Activated T-cell treated with anti-CD3 and anti-CD28 coated beads, Interleukin-2, amount 50 U/mL, for 4 hours (primary cell): ENCODE measurements at regions not wholly inside any gene's neighbourhood (a gene's known extent, or its start where the extent isn't known, plus 50 kb on each side); places are given as distances from the start of the nearest gene placed in this dataset.
"Not testable (repeated sequence)": the region's sequence is repeated elsewhere in the genome, so short reads cannot be mapped to it uniquely, and the experiment has no call there.

Experiments
- ATAC-seq, 2 donors: fragments of 200-7000 bp; cut with Tn5 transposase; one replicate each; pipeline ENCODE4 v1.10.0; 2021
- DNase-seq: peaks from one replicate; pipeline ENCODE4 v3.0.0-alpha.2; 2020
- H3K27me3 Mint-ChIP-seq: one replicate; pipeline ENCODE4 v1.8.0; 2021; ENCODE audit warnings: low read depth, mixed read lengths
- H3K36me3 Mint-ChIP-seq: one replicate; pipeline ENCODE4 v1.8.0; 2022; ENCODE audit warnings: mixed read lengths; ENCODE audit not compliant: insufficient read depth
- H3K4me1 Mint-ChIP-seq: one replicate; pipeline ENCODE4 v1.8.0; 2021; ENCODE audit warnings: low read depth, mixed read lengths
- H3K4me3 Mint-ChIP-seq: one replicate; pipeline ENCODE4 v1.8.0; 2021; ENCODE audit warnings: mild to moderate bottlenecking, moderate library complexity, mixed read lengths
- H3K9me3 Mint-ChIP-seq: one replicate; pipeline ENCODE4 v1.8.0; 2021; ENCODE audit warnings: mixed read lengths

- H3K4me3 Mint-ChIP-seq = no peak overlapping the region
- no peaks in the 10 kb centered on the region for H3K36me3 Mint-ChIP-seq
- ATAC-seq = no peak
- no peaks in the 10 kb centered on the region for H3K4me1 Mint-ChIP-seq
- DNase-seq = no peak
- no peaks in the 10 kb centered on the region for H3K27me3 Mint-ChIP-seq
- H3K9me3 Mint-ChIP-seq = no peaks in the 10 kb centered on the region
These were observed 267.3 kb upstream of the AZI2 start for GRCh38 chr3:28615971-28616370.

- H3K36me3 Mint-ChIP-seq = no peaks in the 10 kb centered on the region
- no peak overlapping the region for H3K4me3 Mint-ChIP-seq
- H3K4me1 Mint-ChIP-seq = no peaks in the 10 kb centered on the region
These were observed 269.2 kb upstream of the AZI2 start for GRCh38 chr3:28617821-28618220.

DNA sequence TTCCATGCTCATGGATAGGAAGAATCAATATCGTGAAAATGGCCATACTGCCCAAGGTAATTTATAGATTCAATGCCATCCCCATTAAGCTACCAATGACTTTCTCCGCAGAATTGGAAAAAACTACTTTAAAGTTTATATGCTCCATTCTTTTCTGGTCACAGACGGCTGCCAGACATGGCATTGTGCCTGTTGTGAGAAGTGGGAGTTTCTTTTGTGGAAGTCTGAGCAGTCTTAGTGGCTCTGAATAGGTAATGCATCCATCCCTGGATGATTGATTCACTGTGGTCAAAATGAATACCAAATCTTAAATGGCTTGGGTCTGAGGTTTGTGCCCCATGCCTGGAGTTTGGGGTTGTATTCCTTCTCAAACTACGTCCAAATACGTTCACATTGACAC lies 274.5 kb upstream of the AZI2 start:
- no peak overlapping the region for H3K4me3 Mint-ChIP-seq
- H3K36me3 Mint-ChIP-seq = no peaks in the 10 kb centered on the region
- no peaks in the 10 kb centered on the region for H3K27me3 Mint-ChIP-seq
- no peak for ATAC-seq
- H3K9me3 Mint-ChIP-seq = no peaks in the 10 kb centered on the region
- no peak for DNase-seq
- no peaks in the 10 kb centered on the region for H3K4me1 Mint-ChIP-seq

More at GRCh38 chr3:28617821-28618220, 269.2 kb upstream of the AZI2 start:
- H3K9me3 Mint-ChIP-seq = no peaks in the 10 kb centered on the region
- ATAC-seq = no peak
- no peaks in the 10 kb centered on the region for H3K27me3 Mint-ChIP-seq
- DNase-seq = no peak

DNA sequence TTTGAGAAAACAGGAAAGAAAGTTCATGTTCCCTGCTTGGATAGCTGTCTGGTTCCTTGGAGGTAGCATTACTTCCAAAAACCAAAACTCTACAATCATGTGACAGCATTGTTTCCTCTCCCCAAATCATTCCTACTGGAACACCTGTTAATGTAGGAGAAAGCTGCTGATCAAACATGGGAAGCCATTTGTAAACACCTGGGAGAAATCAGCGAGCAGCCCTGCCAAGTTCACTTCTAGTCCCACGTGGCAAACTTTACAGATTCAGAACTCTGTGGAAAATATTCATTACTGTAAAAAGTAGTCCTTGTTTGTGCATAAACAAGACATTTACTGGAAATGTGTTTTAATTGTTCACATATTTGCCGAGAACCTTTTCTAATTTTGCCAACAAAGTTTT lies 275.5 kb upstream of the AZI2 start:
- no peaks in the 10 kb centered on the region for H3K9me3 Mint-ChIP-seq
- ATAC-seq (no peak), DNase-seq (no peak)
- no peak overlapping the region for H3K4me3 Mint-ChIP-seq
- no peaks in the 10 kb centered on the region for H3K36me3 Mint-ChIP-seq
- no peaks in the 10 kb centered on the region for H3K27me3 Mint-ChIP-seq
- H3K4me1 Mint-ChIP-seq = no peaks in the 10 kb centered on the region

DNA sequence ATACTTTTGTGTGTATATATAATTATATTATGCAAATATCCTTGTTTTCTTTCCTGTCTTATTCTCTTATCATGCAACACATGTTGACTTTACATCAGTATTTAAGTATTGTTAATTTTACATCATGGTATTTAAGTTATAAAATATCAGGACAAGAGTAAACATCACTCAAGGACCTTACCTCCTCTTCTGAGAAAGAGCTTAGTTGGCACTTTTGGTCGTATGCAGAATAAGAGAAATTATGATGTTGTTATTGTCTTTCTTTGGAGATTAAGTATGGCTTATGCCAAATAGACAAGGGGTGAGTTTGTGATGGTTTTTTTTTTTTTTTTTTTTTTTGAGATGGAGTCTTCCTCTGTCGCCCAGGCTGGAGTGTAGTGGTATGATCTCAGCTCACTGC lies 279.2 kb upstream of the AZI2 start:
- not testable (repeated sequence) for H3K27me3 Mint-ChIP-seq, H3K9me3 Mint-ChIP-seq, DNase-seq, H3K4me3 Mint-ChIP-seq, ATAC-seq, H3K4me1 Mint-ChIP-seq, H3K36me3 Mint-ChIP-seq

DNA sequence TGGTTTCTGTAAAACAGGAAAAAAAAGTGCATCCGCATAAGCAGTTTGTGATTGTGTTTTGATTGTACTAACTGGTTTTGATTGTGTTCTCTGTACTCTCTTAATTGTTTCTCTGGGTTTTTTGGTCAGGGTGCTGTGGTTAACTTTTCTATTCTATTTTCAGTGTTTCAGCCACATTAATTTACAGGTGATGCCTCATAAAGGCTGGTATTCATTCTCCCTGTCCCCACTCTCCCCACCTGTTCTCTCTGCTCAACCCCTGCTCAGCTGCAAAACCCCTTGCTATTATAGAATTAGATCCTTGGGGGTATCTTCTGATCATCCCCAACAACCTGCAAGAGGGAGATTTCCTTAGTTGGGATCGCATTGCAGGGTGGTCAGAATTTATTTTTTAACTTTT lies 285.4 kb upstream of the AZI2 start:
- H3K27me3 Mint-ChIP-seq = peaks cover 2% of the 10 kb centered on the region
- no peak for DNase-seq
- no peaks in the 10 kb centered on the region for H3K4me1 Mint-ChIP-seq
- H3K36me3 Mint-ChIP-seq = no peaks in the 10 kb centered on the region
- ATAC-seq = no peak
- H3K9me3 Mint-ChIP-seq = peaks cover 4% of the 10 kb centered on the region
- no peak overlapping the region for H3K4me3 Mint-ChIP-seq

GRCh38 chr3:28637742-28638141 lies 289.1 kb upstream of the AZI2 start:
- Mint-ChIP-seq H3K4me3 (no peak overlapping the region), H3K9me3 (peaks cover 4% of the 10 kb centered on the region), H3K27me3 (no peaks in the 10 kb centered on the region), H3K4me1 (no peaks in the 10 kb centered on the region), H3K36me3 (no peaks in the 10 kb centered on the region)
- ATAC-seq (no peak), DNase-seq (no peak)

GRCh38 chr3:28645149-28645548 lies 296.5 kb upstream of the AZI2 start:
- H3K4me3 Mint-ChIP-seq = no peak overlapping the region
- H3K27me3 Mint-ChIP-seq = no peaks in the 10 kb centered on the region
- H3K36me3 Mint-ChIP-seq = no peaks in the 10 kb centered on the region
- ATAC-seq (no peak), DNase-seq (no peak)
- H3K9me3 Mint-ChIP-seq = no peaks in the 10 kb centered on the region
- no peaks in the 10 kb centered on the region for H3K4me1 Mint-ChIP-seq

DNA sequence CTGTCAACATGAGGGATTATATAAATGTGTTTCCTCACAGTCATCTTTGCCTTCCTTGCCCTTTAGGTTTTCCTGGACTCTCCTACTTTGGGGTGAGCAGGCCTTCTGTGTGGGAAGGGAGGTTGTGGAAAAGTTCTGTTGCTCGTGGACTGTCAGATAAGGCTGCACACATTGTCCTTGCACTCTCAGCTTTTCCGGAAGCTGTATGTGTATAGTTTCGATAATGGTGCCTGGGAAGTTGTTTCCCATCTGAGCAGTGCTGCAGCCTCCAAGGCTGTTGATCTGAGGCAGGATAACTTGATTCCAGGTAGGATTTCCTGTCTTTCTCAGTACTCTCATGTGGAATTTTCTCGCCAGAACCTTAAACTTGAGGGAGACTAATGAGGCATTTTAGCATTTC lies 297.8 kb upstream of the AZI2 start:
- no peak for ATAC-seq
- Mint-ChIP-seq H3K36me3 (no peaks in the 10 kb centered on the region), H3K4me1 (no peaks in the 10 kb centered on the region), H3K9me3 (no peaks in the 10 kb centered on the region), H3K27me3 (no peaks in the 10 kb centered on the region), H3K4me3 (no peak overlapping the region)
- DNase-seq = no peak

GRCh38 chr3:28649266-28649665 lies 300.6 kb upstream of the AZI2 start:
- H3K9me3 Mint-ChIP-seq = no peaks in the 10 kb centered on the region
- H3K36me3 Mint-ChIP-seq = no peaks in the 10 kb centered on the region
- no peak for DNase-seq
- ATAC-seq = no peak
- no peak overlapping the region for H3K4me3 Mint-ChIP-seq
- H3K4me1 Mint-ChIP-seq = no peaks in the 10 kb centered on the region
- H3K27me3 Mint-ChIP-seq = no peaks in the 10 kb centered on the region

- H3K27me3 Mint-ChIP-seq = no peaks in the 10 kb centered on the region
- H3K4me3 Mint-ChIP-seq = no peak overlapping the region
- H3K4me1 Mint-ChIP-seq = no peaks in the 10 kb centered on the region
These were observed 302.5 kb upstream of the AZI2 start for GRCh38 chr3:28651159-28651558.

DNA sequence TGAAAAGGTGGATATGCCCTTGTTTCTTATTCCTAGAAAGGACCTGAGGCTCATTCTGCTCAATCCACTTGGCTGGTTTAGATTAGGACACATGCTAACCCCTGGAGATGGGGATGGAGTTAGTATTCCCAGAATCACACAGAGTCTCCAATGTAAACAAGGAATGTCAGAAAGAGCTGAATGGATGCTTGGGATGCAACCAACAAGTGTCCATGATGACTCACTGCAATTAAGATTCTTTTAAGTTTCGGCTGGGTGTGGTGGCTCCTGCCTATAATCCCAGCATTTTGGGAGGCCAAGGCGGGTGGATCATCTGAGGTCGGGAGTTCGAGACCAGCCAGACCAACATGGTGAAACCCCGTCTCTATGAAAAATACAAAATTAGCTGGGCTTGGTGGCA lies 315.5 kb upstream of the AZI2 start:
- H3K36me3 Mint-ChIP-seq = no peaks in the 10 kb centered on the region
- ATAC-seq (no peak), DNase-seq (no peak)
- peaks cover 1% of the 10 kb centered on the region for H3K4me1 Mint-ChIP-seq
- H3K9me3 Mint-ChIP-seq = no peaks in the 10 kb centered on the region
- H3K27me3 Mint-ChIP-seq = peaks cover 5% of the 10 kb centered on the region
- no peak overlapping the region for H3K4me3 Mint-ChIP-seq

More at GRCh38 chr3:28651159-28651558, 302.5 kb upstream of the AZI2 start:
- DNase-seq = no peak
- no peak for ATAC-seq
- no peaks in the 10 kb centered on the region for H3K9me3 Mint-ChIP-seq
- H3K36me3 Mint-ChIP-seq = no peaks in the 10 kb centered on the region

- Mint-ChIP-seq H3K36me3 (no peaks in the 10 kb centered on the region), H3K4me3 (no peak overlapping the region), H3K9me3 (no peaks in the 10 kb centered on the region), H3K4me1 (peaks cover 1% of the 10 kb centered on the region), H3K27me3 (peaks cover 3% of the 10 kb centered on the region)
- DNase-seq = peak; percentile 9
- peak; percentile 66 to 69 for ATAC-seq
These were observed 319.3 kb upstream of the AZI2 start for GRCh38 chr3:28667646-28668621.

GRCh38 chr3:28669870-28670269 lies 321.2 kb upstream of the AZI2 start:
- Mint-ChIP-seq H3K4me3 (no peak overlapping the region), H3K9me3 (no peaks in the 10 kb centered on the region), H3K27me3 (peaks cover 8% of the 10 kb centered on the region), H3K36me3 (no peaks in the 10 kb centered on the region), H3K4me1 (peaks cover 1% of the 10 kb centered on the region)
- ATAC-seq (no peak), DNase-seq (no peak)

- Mint-ChIP-seq H3K9me3 (no peaks in the 10 kb centered on the region), H3K4me3 (no peak overlapping the region), H3K36me3 (no peaks in the 10 kb centered on the region), H3K4me1 (peaks cover 1% of the 10 kb centered on the region), H3K27me3 (peaks cover 8% of the 10 kb centered on the region)
- DNase-seq (no peak), ATAC-seq (no peak)
These were observed 323.8 kb upstream of the AZI2 start for GRCh38 chr3:28672406-28672805.
